Hepatocyte (in vitro differentiated cells): ENCODE measurements at regions not wholly inside any gene's neighbourhood (a gene's known extent, or its start where the extent isn't known, plus 50 kb on each side); places are given as distances from the start of the nearest gene placed in this dataset.

ENCODE experiments used
- DNase-seq: peaks from one replicate; pipeline ENCODE4 v3.0.0-alpha.2; 2016; ENCODE audit warnings: low spot score
- H2AFZ ChIP-seq: fragments of 200-600 bp; sonication (generic); 2 replicates; pipeline ENCODE4 v1.6.0; 2016; ENCODE audit warnings: antibody characterized with exemption, mild to moderate bottlenecking
- H3K27ac ChIP-seq: fragments of 200-600 bp; sonication (generic); 2 replicates; pipeline ENCODE4 v1.5.1; 2016; ENCODE audit warnings: mild to moderate bottlenecking
- H3K27me3 ChIP-seq: fragments of 200-600 bp; sonication (generic); 2 replicates; pipeline ENCODE4 v1.6.1; 2016
- H3K36me3 ChIP-seq: fragments of 200-600 bp; sonication (generic); replicated peaks from 2 replicates; pipeline ENCODE4 v1.5.1; 2016; ENCODE audit warnings: low read depth; ENCODE audit not compliant: insufficient read depth
- H3K4me1 ChIP-seq: fragments of 200-600 bp; sonication (generic); 2 replicates; pipeline ENCODE4 v1.5.1; 2016; ENCODE audit warnings: mild to moderate bottlenecking, moderate library complexity; ENCODE audit not compliant: insufficient read depth
- H3K4me2 ChIP-seq: fragments of 200-600 bp; sonication (generic); 2 replicates; pipeline ENCODE4 v1.6.0; 2016
- H3K4me3 ChIP-seq: fragments of 200-600 bp; sonication (generic); 2 replicates; pipeline ENCODE4 v1.5.1; 2016; ENCODE audit warnings: mild to moderate bottlenecking
- H3K79me2 ChIP-seq: fragments of 200-600 bp; sonication (generic); 2 replicates; pipeline ENCODE4 v1.6.0; 2017; ENCODE audit warnings: mild to moderate bottlenecking
- H3K9me2 ChIP-seq: fragments of 200-600 bp; sonication (generic); replicated peaks from 2 replicates; pipeline ENCODE4 v1.6.0; 2017; ENCODE audit warnings: mild to moderate bottlenecking; ENCODE audit not compliant: insufficient read depth
- H3K9me3 ChIP-seq: fragments of 200-600 bp; sonication (generic); 2 replicates; pipeline ENCODE4 v1.5.1; 2016; ENCODE audit warnings: low read depth, mild to moderate bottlenecking
- H4K20me1 ChIP-seq: fragments of 200-600 bp; sonication (generic); 2 replicates; pipeline ENCODE4 v1.6.0; 2016; ENCODE audit warnings: mild to moderate bottlenecking; ENCODE audit not compliant: insufficient read depth, poor library complexity, severe bottlenecking
- CTCF ChIP-seq: fragments of 200-600 bp; sonication (generic); IDR thresholded peaks from 2 replicates; pipeline ENCODE4 v1.5.1; 2016; ENCODE audit warnings: antibody characterized with exemption, mild to moderate bottlenecking; ENCODE audit not compliant: poor library complexity
- EZH2 ChIP-seq: fragments of 200-600 bp; sonication (generic); IDR thresholded peaks from 2 replicates; pipeline ENCODE4 v1.6.1; 2016; ENCODE audit warnings: antibody characterized with exemption, mild to moderate bottlenecking, borderline replicate concordance
- EZH2phosphoT487 ChIP-seq: fragments of 200-600 bp; sonication (generic); IDR thresholded peaks from one replicate; pipeline ENCODE4 v1.6.1; 2018; ENCODE audit warnings: antibody characterized with exemption, mild to moderate bottlenecking, low read depth, moderate library complexity; ENCODE audit not compliant: unreplicated experiment, severe bottlenecking
- WGBS: methylation state at CpG from one replicate; pipeline ENCODE4 v1.1.6; 2016; ENCODE audit warnings: low lambda C conversion rate; ENCODE audit errors: missing lambda C conversion rate; 5-methylcytosine and 5-hydroxymethylcytosine counted together

GRCh38 chr22:27685515-27685914 is 116.0 kb downstream of the MN1 start:
- H3K79me2 ChIP-seq, result no peaks in the 10 kb centered on the region
- no peak for DNase-seq
- no peak overlapping the region for H3K4me3 ChIP-seq
- no peaks in the 10 kb centered on the region for H3K27me3 ChIP-seq
- H2AFZ ChIP-seq, result no peak overlapping the region
- H3K4me1 ChIP-seq, result no peaks in the 10 kb centered on the region
- H3K9me3 ChIP-seq, result no peaks in the 10 kb centered on the region
- no peak for TF ChIP-seq EZH2
- no peak for TF ChIP-seq CTCF
- no peak for TF ChIP-seq EZH2phosphoT487
- H4K20me1 ChIP-seq, result no peaks in the 10 kb centered on the region
- H3K27ac ChIP-seq, result peak overlapping the region; percentile 68
- H3K4me2 ChIP-seq, result no peak overlapping the region
- WGBS, result 97% methylated on average over 5 of the region's 5 CpGs
- H3K9me2 ChIP-seq, result no peaks in the 10 kb centered on the region
- no peaks in the 10 kb centered on the region for H3K36me3 ChIP-seq

GRCh38 chr22:27685970-27686369 is 115.6 kb downstream of the MN1 start:
- no peak overlapping the region for H3K4me2 ChIP-seq
- no peak for DNase-seq
- H2AFZ ChIP-seq, result no peak overlapping the region
- H3K4me3 ChIP-seq, result no peak overlapping the region
- 88% methylated on average over 1 of the region's 1 CpG for WGBS
- H3K9me2 ChIP-seq, result no peaks in the 10 kb centered on the region
- no peaks in the 10 kb centered on the region for H3K4me1 ChIP-seq
- TF ChIP-seq EZH2phosphoT487, result no peak
- no peak for TF ChIP-seq CTCF
- H3K36me3 ChIP-seq, result no peaks in the 10 kb centered on the region
- no peaks in the 10 kb centered on the region for H4K20me1 ChIP-seq
- H3K27me3 ChIP-seq, result no peaks in the 10 kb centered on the region
- H3K79me2 ChIP-seq, result no peaks in the 10 kb centered on the region
- peak overlapping the region; percentile 68 for H3K27ac ChIP-seq
- H3K9me3 ChIP-seq, result no peaks in the 10 kb centered on the region

GRCh38 chr22:27686534-27686933 is 115.0 kb downstream of the MN1 start:
- 40% methylated on average over 10 of the region's 10 CpGs for WGBS
- H3K36me3 ChIP-seq, result no peaks in the 10 kb centered on the region
- TF ChIP-seq CTCF, result no peak
- no peaks in the 10 kb centered on the region for H4K20me1 ChIP-seq
- H3K4me3 ChIP-seq, result no peak overlapping the region
- no peaks in the 10 kb centered on the region for H3K79me2 ChIP-seq
- no peak overlapping the region for H3K4me2 ChIP-seq
- no peak overlapping the region for H2AFZ ChIP-seq
- H3K9me2 ChIP-seq, result no peaks in the 10 kb centered on the region
- DNase-seq, result peak; percentile 84
- H3K4me1 ChIP-seq, result no peaks in the 10 kb centered on the region
- peak overlapping the region; percentile 80 for H3K27ac ChIP-seq
- H3K9me3 ChIP-seq, result no peaks in the 10 kb centered on the region
- H3K27me3 ChIP-seq, result no peaks in the 10 kb centered on the region

- WGBS, result 91% methylated on average over 3 of the region's 3 CpGs
- H3K36me3 ChIP-seq, result no peaks in the 10 kb centered on the region
- no peak overlapping the region for H3K4me2 ChIP-seq
- no peaks in the 10 kb centered on the region for H3K27me3 ChIP-seq
- no peaks in the 10 kb centered on the region for H3K9me3 ChIP-seq
- H2AFZ ChIP-seq, result no peak overlapping the region
- H3K4me3 ChIP-seq, result no peak overlapping the region
- H3K79me2 ChIP-seq, result no peaks in the 10 kb centered on the region
- no peaks in the 10 kb centered on the region for H3K4me1 ChIP-seq
- no peak for TF ChIP-seq CTCF
- H3K27ac ChIP-seq, result no peak overlapping the region
- H4K20me1 ChIP-seq, result no peaks in the 10 kb centered on the region
- H3K9me2 ChIP-seq, result no peaks in the 10 kb centered on the region
- DNase-seq, result no peak
Observed at GRCh38 chr22:27687984-27688545, 113.5 kb downstream of the MN1 start.
